ENCODE measurements at regions not wholly inside any gene's neighbourhood (a gene's known extent, or its start where the extent isn't known, plus 50 kb on each side); places are given as distances from the start of the nearest gene placed in this dataset.
"Not testable (repeated sequence)": the region's sequence is repeated elsewhere in the genome, so short reads cannot be mapped to it uniquely, and the experiment has no call there.

DNA sequence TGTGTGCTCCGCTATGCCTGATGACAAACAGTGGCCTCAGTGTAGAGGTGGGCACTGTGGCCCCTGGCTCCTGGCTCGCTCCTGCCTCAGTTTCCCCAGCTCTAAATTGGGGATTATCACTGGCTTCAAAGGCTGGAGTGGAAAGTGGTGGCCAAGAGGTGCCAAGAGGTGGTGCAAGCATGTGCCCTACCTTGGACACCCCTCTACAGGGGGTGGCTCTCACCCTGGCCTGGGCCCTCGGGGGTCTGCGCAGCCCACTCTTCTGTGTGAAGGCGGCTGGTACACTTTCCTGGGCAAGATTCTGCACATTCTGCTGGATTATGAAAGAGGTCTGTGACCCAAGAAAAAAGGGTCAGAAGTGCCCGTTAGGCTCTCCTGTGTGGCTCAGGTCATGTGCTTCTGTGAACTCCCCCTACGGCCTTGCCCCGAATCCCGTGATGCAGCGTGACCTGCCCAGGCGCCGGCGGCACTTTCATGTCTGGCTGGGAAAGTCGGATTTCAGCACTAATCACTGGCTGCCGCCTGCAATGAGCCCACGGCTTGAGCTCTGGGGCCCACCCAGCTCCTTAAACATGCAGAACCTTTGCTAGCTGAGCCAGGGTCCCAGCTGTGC is 57.3 kb upstream of the SPN start:
- not testable (repeated sequence) for H3K36me3 ChIP-seq (ENCODE audit: control insufficient read depth, insufficient read depth, low read length); H3K27me3 ChIP-seq (ENCODE audit: control insufficient read depth, insufficient read depth, low read length); H3K9me3 ChIP-seq (ENCODE audit: control insufficient read depth, insufficient read depth, low read depth, low read length); H3K4me3 ChIP-seq (ENCODE audit: low read depth, low read length); H3K27ac ChIP-seq (ENCODE audit: low read depth, low read length); H3K9ac ChIP-seq (ENCODE audit: low read length)
- H3K4me1 ChIP-seq (ENCODE audit: control insufficient read depth, insufficient read depth, low read length), result peaks cover 10% of the 10 kb centered on the region

DNA sequence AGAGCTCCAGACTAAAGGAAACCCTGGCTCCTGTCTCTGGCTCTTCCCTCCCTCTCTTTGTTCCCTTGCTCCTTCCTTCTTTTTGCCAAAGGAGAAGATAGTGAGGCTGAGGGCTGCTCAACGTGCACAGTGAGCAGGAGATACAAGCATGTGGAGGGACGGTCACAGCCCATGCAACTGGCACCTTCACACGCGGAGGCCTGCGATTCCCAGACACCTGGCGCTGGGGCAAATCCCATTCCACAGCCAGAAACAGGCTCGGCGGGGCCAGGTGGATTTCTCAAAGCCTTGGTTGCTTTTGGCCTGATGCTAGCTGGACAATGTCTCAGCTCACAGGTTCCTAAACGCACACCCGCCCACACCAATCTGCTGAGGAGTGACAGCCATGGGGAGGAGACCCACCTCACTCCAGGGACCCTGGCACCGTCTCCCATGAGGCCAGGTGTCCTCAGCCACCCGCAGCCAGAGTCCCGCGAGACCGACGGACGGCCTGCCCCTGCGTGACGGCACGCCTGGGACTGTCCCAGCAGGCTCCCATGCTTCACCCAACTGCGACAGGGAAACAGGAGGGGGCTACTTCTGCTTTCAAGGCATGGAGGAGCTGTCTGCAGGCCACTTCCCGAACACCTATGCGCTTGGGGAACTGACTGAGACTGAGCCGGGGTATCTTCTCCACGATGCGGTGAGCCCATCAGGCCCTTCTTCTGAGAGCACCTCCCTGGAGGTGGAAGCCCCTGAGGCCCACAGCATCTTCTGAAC is 56.2 kb upstream of the SPN start:
- H3K27me3 ChIP-seq (ENCODE audit: control insufficient read depth, insufficient read depth, low read length); H3K9me3 ChIP-seq (ENCODE audit: control insufficient read depth, insufficient read depth, low read depth, low read length); H3K4me3 ChIP-seq (ENCODE audit: low read depth, low read length); H3K27ac ChIP-seq (ENCODE audit: low read depth, low read length); H3K36me3 ChIP-seq (ENCODE audit: control insufficient read depth, insufficient read depth, low read length); H3K9ac ChIP-seq (ENCODE audit: low read length): not testable (repeated sequence)
- peaks cover 10% of the 10 kb centered on the region for H3K4me1 ChIP-seq (ENCODE audit: control insufficient read depth, insufficient read depth, low read length)

DNA sequence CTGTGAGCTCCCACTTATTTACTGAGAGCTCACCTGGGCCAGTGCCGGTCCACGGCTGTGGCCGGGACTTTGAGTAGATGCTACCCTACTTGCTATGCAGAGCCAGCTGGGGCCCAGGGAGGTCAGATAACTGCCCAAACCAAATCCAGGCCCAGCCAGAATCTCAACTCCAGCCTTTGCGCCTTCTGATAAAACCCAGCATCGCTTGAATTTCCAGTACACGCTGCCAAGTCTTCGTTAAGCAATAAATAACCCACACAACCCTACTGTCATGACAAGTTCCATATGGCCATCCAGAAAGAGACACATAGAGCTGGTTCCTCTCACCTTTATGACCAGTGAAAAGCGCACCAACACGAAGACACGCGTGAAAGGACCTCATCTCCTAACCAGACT is 55.6 kb upstream of the SPN start:
- not testable (repeated sequence) for H3K9ac ChIP-seq (ENCODE audit: low read length); H3K9me3 ChIP-seq (ENCODE audit: control insufficient read depth, insufficient read depth, low read depth, low read length); H3K4me3 ChIP-seq (ENCODE audit: low read depth, low read length); H3K27ac ChIP-seq (ENCODE audit: low read depth, low read length); H3K36me3 ChIP-seq (ENCODE audit: control insufficient read depth, insufficient read depth, low read length); H3K27me3 ChIP-seq (ENCODE audit: control insufficient read depth, insufficient read depth, low read length)
- H3K4me1 ChIP-seq (ENCODE audit: control insufficient read depth, insufficient read depth, low read length), result peaks cover 10% of the 10 kb centered on the region

DNA sequence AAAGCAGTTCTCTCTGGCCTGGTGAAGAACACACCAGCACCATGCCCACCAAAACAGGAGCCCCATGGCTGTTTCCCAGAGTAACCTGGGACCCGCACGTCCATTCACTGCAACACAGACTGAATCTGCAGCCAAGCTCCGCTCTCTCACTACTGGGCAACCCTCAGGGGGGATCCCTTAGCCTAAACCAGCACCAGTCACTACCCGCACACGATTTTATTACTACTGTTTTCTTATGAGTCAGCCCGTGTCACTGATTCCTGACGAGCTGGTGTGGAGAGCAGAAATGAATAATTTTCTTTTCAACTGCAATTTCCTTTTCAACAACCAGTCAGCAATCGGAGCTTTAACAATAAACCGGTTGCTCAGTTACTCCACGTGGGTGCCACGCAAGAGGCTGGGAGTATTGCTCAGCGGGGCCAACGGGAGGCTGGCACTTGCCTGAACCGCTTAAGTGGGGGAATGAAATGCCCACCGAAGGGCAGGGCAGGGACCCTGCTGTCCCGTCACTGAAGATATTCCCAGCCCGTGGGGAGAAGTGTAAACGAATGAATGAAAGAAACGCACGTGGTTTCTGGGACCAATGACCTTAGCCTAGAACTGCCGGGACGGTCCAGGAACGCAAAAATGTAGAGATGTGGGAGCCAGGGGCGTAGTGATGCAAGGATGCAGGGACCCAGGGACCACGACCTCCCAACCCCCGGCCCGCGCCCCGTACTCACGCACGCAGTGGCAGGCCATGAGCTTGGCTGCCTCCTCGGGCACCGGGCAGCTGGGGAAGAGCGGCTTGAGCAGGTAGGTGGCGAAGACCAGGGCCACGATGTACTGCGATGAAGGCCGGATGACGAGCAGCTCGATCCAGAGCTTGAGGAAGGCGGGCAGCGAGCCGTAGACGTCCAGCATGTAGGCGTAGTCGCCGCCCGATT is 50.4 kb upstream of the SPN start:
- H3K36me3 ChIP-seq (ENCODE audit: control insufficient read depth, insufficient read depth, low read length); H3K27me3 ChIP-seq (ENCODE audit: control insufficient read depth, insufficient read depth, low read length); H3K9me3 ChIP-seq (ENCODE audit: control insufficient read depth, insufficient read depth, low read depth, low read length); H3K4me1 ChIP-seq (ENCODE audit: control insufficient read depth, insufficient read depth, low read length): not testable (repeated sequence)
- Histone ChIP-seq H3K27ac (ENCODE audit: low read depth, low read length) (peak overlapping the region; percentile 51; the same call in 1 of the 2 replicates), H3K9ac (ENCODE audit: low read length) (peak overlapping the region; percentile 81), H3K4me3 (ENCODE audit: low read depth, low read length) (peak overlapping the region; percentile 99)

Measured in HUES6 (cell line).